HTR-8/SVneo (cell line): ENCODE measurements at regions not wholly inside any gene's neighbourhood (a gene's known extent, or its start where the extent isn't known, plus 50 kb on each side); places are given as distances from the start of the nearest gene placed in this dataset.
A peak's percentile ranks its signal among the peaks of the same experiment; 100 is the strongest.

Experiments used
- DNase-seq: peaks from one replicate; pipeline ENCODE4 v3.0.0; 2011; ENCODE audit warnings: low spot score, mixed read lengths; ENCODE audit not compliant: insufficient read length
- FAIRE-seq: peaks from 2 replicates; lab custom pipeline; 2011; peaks lifted over from hg19 to GRCh38; lab: Jason Lieb, UNC

- DNase-seq (no peak), FAIRE-seq (no peak)
Measured at GRCh38 chr16:51039638-51040331, 111.3 kb downstream of the SALL1 start.

GRCh38 chr16:51035711-51036110 lies 115.4 kb downstream of the SALL1 start:
- FAIRE-seq (no peak), DNase-seq (no peak)

- DNase-seq (no peak), FAIRE-seq (no peak)
Measured at GRCh38 chr16:51035110-51035498, 116.0 kb downstream of the SALL1 start.

DNA sequence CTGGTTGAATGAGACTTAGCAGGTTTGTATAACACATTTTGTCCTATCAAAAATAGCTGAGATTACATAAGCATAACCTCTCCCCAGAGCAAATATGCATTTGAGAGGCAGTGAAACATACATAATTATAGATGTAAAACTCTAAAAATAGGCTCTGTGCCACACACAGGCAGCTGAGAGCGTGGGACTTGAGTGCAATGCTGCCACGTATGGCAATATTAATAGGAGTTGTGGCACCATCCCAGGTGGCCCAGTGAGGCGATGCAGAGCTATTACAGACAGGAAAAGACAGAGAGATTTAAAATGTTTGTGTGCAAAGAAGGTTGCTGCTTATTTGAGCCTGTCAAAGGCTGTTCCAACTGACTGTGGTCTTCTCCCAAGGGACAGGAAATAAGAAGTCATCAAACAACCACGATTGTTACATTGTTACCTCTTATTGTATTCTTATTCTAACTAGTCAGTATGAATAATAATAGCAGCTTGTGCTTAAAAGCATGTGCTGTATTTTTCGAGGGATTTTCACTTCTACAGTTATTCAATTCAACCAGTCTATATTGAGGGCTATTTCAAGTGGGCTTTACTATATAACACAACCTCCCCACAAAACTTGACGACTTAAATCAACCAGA lies 116.5 kb downstream of the SALL1 start:
- no peak for FAIRE-seq
- DNase-seq = no peak

DNA sequence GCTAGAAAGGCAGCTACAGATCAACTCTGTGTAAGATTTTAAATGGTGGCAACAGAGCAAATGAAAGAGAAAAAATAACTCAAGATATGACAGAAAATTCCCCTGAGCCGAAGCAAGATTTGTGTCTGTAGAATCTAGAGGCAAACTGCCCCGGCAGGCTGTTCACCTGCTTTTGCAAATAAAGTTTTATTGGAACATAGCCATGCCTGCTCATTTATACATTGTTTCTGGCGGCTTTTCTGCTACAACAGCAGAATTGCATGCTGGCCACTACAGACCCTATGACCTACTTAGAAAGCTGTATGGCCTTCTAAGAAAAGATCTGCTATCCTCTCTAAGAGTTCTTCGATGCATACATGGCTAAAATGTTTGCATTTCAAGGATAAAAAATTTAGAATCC lies 119.5 kb downstream of the SALL1 start:
- FAIRE-seq = no peak
- DNase-seq = no peak

- no peak for FAIRE-seq
- no peak for DNase-seq
Measured at GRCh38 chr16:51030516-51030915, 120.6 kb downstream of the SALL1 start.

DNA sequence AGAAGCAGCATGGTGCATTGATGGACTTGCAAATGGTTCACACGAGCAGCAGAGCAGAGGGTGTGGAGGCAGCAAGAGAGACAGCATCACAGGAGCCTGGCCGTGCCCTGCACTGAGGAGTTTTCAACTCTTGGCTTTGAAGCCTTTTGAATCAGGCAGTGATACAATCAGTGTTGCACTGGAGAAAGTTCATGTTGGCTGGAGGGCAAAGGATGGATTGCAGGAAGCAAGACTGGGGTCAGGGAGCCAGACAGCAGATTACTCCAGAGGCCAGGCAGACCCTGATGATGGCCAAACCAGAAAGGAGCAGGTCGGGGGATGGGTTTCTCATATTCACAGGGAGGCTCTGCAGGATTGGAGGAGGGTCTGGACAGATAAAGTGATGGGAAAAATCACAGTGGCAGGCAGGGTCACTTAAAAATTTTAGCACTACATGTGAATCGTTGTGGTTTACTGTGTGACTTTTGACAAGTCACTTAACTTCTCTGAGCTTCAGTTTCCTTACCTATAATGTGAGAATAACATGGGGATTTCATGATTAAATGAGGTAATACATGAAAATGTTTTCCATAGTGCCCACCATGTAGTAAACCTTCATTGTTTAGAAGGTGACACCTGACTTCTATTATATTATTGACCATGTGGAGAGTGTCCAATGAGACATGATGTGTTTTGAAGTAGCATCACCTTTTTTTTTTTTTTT lies 125.3 kb downstream of the SALL1 start:
- DNase-seq (no peak), FAIRE-seq (no peak)

GRCh38 chr16:51024703-51025102 lies 126.4 kb downstream of the SALL1 start:
- DNase-seq = no peak

GRCh38 chr16:51022955-51023354 lies 128.1 kb downstream of the SALL1 start:
- DNase-seq = no peak
- FAIRE-seq = no peak

More at GRCh38 chr16:51024703-51025102, 126.4 kb downstream of the SALL1 start:
- FAIRE-seq = no peak

DNA sequence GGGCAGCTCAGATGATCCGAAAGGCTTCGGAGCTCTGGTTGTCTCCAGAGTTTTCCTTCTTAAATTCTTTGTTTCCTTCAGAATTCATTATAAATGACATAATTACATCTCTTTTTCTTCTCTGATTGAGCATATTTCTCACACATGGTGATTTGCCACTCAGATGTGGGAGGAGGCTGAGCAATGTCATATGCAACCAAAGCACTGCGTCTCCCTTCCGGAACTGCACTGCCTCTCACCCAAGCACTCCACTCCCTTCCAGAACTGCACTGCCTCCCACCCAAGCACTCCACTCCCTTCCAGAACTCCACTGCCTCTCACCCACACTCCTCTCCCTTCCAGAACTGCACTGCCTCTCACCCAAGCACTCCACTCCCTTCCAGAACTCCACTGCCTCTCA lies 131.5 kb downstream of the SALL1 start:
- no peak for FAIRE-seq

GRCh38 chr16:51017969-51018368 lies 133.1 kb downstream of the SALL1 start:
- no peak for FAIRE-seq
- no peak for DNase-seq

More for the DNA sequence above, 131.5 kb downstream of the SALL1 start:
- DNase-seq = no peak

- FAIRE-seq (no peak), DNase-seq (no peak)
Measured at GRCh38 chr16:51012396-51012795, 138.7 kb downstream of the SALL1 start.

GRCh38 chr16:51010817-51011216 lies 140.3 kb downstream of the SALL1 start:
- FAIRE-seq (no peak), DNase-seq (no peak)

DNA sequence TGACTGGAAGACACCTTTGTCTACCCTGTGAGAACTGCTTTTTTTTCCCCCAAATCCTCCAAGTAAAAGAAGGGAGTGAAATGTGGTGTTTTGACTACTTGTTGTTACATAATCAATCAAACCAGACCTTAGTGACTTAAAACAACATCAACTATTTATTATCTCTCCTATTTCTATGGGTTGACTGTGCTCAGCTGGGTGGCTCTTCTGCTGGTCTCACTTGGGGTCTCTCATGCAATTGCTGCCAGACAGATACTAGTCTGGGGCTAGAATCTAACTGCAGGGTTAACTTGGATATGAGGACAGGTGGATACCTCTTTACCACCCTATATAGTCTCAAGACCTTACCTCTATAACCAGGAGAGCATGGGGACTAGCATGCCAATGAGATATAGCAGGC lies 141.3 kb downstream of the SALL1 start:
- FAIRE-seq (no peak), DNase-seq (no peak)

GRCh38 chr16:51009359-51009758 lies 141.7 kb downstream of the SALL1 start:
- DNase-seq = no peak

DNA sequence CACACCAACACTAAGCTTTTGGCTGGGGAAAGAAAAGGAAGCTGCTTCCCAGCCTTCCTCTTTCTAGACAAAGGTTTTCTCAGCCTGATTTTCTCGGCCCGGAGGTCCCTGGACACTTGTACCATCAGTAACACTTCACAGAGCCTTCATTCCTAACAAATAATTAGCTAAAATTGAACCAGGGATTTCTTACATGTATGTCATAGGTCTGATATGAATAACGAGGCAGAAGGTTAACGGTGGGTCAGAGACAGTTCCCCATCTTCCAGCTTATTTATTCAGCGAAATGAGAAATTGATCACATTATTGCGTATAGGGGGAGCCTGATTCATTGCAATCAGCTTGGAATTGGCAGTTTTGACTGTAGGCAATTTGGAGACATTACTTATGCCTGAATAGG lies 142.5 kb downstream of the SALL1 start:
- FAIRE-seq (no peak), DNase-seq (no peak)

More at GRCh38 chr16:51009359-51009758, 141.7 kb downstream of the SALL1 start:
- FAIRE-seq = no peak

GRCh38 chr16:51008037-51008436 lies 143.0 kb downstream of the SALL1 start:
- FAIRE-seq (no peak), DNase-seq (no peak)

GRCh38 chr16:51003850-51004566 lies 147.1 kb downstream of the SALL1 start:
- FAIRE-seq (no peak), DNase-seq (no peak)

DNA sequence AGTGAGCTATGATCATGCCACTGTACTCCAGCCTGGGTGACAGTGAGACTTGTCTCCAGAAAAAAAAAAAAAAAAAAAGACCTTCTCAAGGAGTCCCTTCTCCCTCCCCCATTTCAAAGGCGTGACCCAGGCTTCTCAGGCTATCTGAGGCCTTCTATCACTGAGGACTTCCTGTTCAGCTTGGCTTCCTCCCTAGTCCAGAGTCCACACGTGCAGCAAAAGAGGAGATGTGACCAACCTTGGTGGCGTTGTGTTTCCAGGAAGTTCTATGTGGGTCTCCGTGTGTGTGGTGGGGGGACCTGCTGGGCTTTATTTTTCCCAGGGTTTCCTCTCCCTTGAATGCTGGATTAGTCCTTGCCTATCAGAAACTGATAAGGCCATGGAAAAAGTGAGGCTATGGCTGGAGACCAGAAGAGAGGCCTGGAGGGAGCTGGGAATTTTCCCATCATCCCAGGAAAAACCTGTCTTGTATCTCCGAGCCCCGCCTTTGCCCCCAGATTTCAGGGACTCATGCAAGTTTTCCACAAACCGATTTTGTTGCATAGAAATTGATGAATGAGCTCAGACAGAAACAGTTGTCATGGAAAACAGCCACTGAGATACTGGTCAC lies 148.1 kb downstream of the SALL1 start:
- FAIRE-seq (no peak), DNase-seq (no peak)

- peak; percentile 42 for FAIRE-seq
- no peak for DNase-seq
Measured at GRCh38 chr16:50999181-50999580, 151.9 kb downstream of the SALL1 start.
